HG03442 (cell line): ENCODE measurements at regions not wholly inside any gene's neighbourhood (a gene's known extent, or its start where the extent isn't known, plus 50 kb on each side); places are given as distances from the start of the nearest gene placed in this dataset.

Source experiments
- ATAC-seq: cut with Tn5 transposase; IDR thresholded peaks from one replicate; pipeline ENCODE4 v1.9.1; 2021; ENCODE audit warnings: mild to moderate bottlenecking, moderate library complexity; ENCODE audit not compliant: unreplicated experiment

GRCh38 chr1:99152132-99152531 is 112.2 kb upstream of the PLPPR4 start:
- no peak for ATAC-seq

- ATAC-seq = no peak
These were observed 100.6 kb upstream of the PLPPR4 start for GRCh38 chr1:99163671-99164070.

GRCh38 chr1:99170516-99170915 is 93.8 kb upstream of the PLPPR4 start:
- ATAC-seq = peak; percentile 74

GRCh38 chr1:99171184-99171813 is 93.0 kb upstream of the PLPPR4 start:
- ATAC-seq = no peak

- no peak for ATAC-seq
These were observed 91.0 kb upstream of the PLPPR4 start for GRCh38 chr1:99173282-99173681.

GRCh38 chr1:99173900-99174299 is 90.4 kb upstream of the PLPPR4 start:
- no peak for ATAC-seq

GRCh38 chr1:99176753-99177152 is 87.5 kb upstream of the PLPPR4 start:
- ATAC-seq = no peak

GRCh38 chr1:99177465-99177864 is 86.8 kb upstream of the PLPPR4 start:
- ATAC-seq = no peak

GRCh38 chr1:99180343-99180808 is 83.9 kb upstream of the PLPPR4 start:
- peak; percentile 99 for ATAC-seq

- no peak for ATAC-seq
These were observed 83.4 kb upstream of the PLPPR4 start for GRCh38 chr1:99180915-99181314.

- no peak for ATAC-seq
These were observed 82.4 kb upstream of the PLPPR4 start for GRCh38 chr1:99181892-99182291.

- ATAC-seq = no peak
These were observed 79.1 kb upstream of the PLPPR4 start for GRCh38 chr1:99185196-99185595.

GRCh38 chr1:99193431-99193830 is 70.9 kb upstream of the PLPPR4 start:
- ATAC-seq = no peak

GRCh38 chr1:99198393-99198792 is 65.9 kb upstream of the PLPPR4 start:
- no peak for ATAC-seq

GRCh38 chr1:99207216-99207615 is 57.1 kb upstream of the PLPPR4 start:
- no peak for ATAC-seq
